GM12891 (cell line): ENCODE measurements at regions not wholly inside any gene's neighbourhood (a gene's known extent, or its start where the extent isn't known, plus 50 kb on each side); places are given as distances from the start of the nearest gene placed in this dataset.

Experiments
- PAX5 ChIP-seq: IDR thresholded peaks from 2 replicates; pipeline ENCODE4 v1.6.1; 2011; ENCODE audit warnings: low read length, moderate library complexity, mild to moderate bottlenecking; ENCODE audit not compliant: insufficient read depth, severe bottlenecking
- POLR2A ChIP-seq: IDR thresholded peaks from 2 replicates; pipeline ENCODE4 v1.6.1; 2011; ENCODE audit warnings: low read depth, low read length, control low read depth
- POLR2AphosphoS5 ChIP-seq: IDR thresholded peaks from 2 replicates; pipeline ENCODE4 v1.6.1; 2011; ENCODE audit warnings: low read depth, low read length, control low read depth
- POU2F2 ChIP-seq: IDR thresholded peaks from 2 replicates; pipeline ENCODE4 v1.6.1; 2011; ENCODE audit warnings: low read depth, mild to moderate bottlenecking, control low read depth, low read length, moderate library complexity
- SPI1 ChIP-seq: IDR thresholded peaks from 2 replicates; pipeline ENCODE4 v1.6.1; 2011; ENCODE audit warnings: low read depth, low read length, control low read depth
- TAF1 ChIP-seq: IDR thresholded peaks from 2 replicates; pipeline ENCODE4 v1.6.1; 2011; ENCODE audit warnings: low read depth, low read length, control low read depth

- no peak for TF ChIP-seq POLR2AphosphoS5
- no peak for TF ChIP-seq POLR2A
- no peak for TF ChIP-seq SPI1
- TF ChIP-seq TAF1, result no peak
- no peak for TF ChIP-seq PAX5
- no peak for TF ChIP-seq POU2F2
Measured at GRCh38 chr22:16699326-16699725, 106.7 kb upstream of the CCT8L2 start.
